H7 (cell line): ENCODE measurements at regions not wholly inside any gene's neighbourhood (a gene's known extent, or its start where the extent isn't known, plus 50 kb on each side); places are given as distances from the start of the nearest gene placed in this dataset.

ENCODE experiments used
- DNase-seq: peaks from one replicate; pipeline ENCODE4 v3.0.0; 2012
- H3K27me3 ChIP-seq: 2 replicates; pipeline ENCODE4 v1.6.0; 2011; ENCODE audit warnings: mild to moderate bottlenecking, low read length; ENCODE audit not compliant: control insufficient read depth, insufficient read depth
- H3K36me3 ChIP-seq: replicated peaks from 2 replicates; pipeline ENCODE4 v1.5.1; 2011; ENCODE audit warnings: low read length; ENCODE audit not compliant: control insufficient read depth, insufficient read depth
- H3K4me3 ChIP-seq: 2 replicates; pipeline ENCODE4 v1.5.1; 2011; ENCODE audit warnings: low read depth, mild to moderate bottlenecking, control low read depth, low read length, moderate library complexity; ENCODE audit not compliant: insufficient read depth

GRCh38 chr18:71827301-71827700 lies 716.8 kb downstream of the CBLN2 start:
- DNase-seq, result no peak
- Histone ChIP-seq H3K27me3 (no peaks in the 10 kb centered on the region), H3K36me3 (no peaks in the 10 kb centered on the region), H3K4me3 (no peak overlapping the region)

GRCh38 chr18:71815305-71815704 lies 728.8 kb downstream of the CBLN2 start:
- H3K36me3 ChIP-seq, result no peaks in the 10 kb centered on the region
- no peaks in the 10 kb centered on the region for H3K27me3 ChIP-seq
- H3K4me3 ChIP-seq, result no peak overlapping the region
- no peak for DNase-seq

GRCh38 chr18:71809711-71810110 lies 734.4 kb downstream of the CBLN2 start:
- Histone ChIP-seq H3K4me3 (no peak overlapping the region), H3K36me3 (no peaks in the 10 kb centered on the region), H3K27me3 (no peaks in the 10 kb centered on the region)
- DNase-seq, result no peak

GRCh38 chr18:71808616-71809015 lies 735.5 kb downstream of the CBLN2 start:
- Histone ChIP-seq H3K4me3 (no peak overlapping the region), H3K36me3 (no peaks in the 10 kb centered on the region), H3K27me3 (no peaks in the 10 kb centered on the region)
- no peak for DNase-seq

- DNase-seq, result no peak
- Histone ChIP-seq H3K36me3 (no peaks in the 10 kb centered on the region), H3K4me3 (no peak overlapping the region), H3K27me3 (no peaks in the 10 kb centered on the region)
Measured at GRCh38 chr18:71807586-71807985, 736.6 kb downstream of the CBLN2 start.

GRCh38 chr18:71798986-71799673 lies 745.0 kb downstream of the CBLN2 start:
- H3K4me3 ChIP-seq, result no peak overlapping the region
- H3K36me3 ChIP-seq, result no peaks in the 10 kb centered on the region
- H3K27me3 ChIP-seq, result no peaks in the 10 kb centered on the region
- no peak for DNase-seq

GRCh38 chr18:71797554-71797953 lies 746.6 kb downstream of the CBLN2 start:
- DNase-seq, result no peak

GRCh38 chr18:71784777-71785176 lies 759.4 kb downstream of the CBLN2 start:
- no peaks in the 10 kb centered on the region for H3K27me3 ChIP-seq
- no peak overlapping the region for H3K4me3 ChIP-seq
- no peaks in the 10 kb centered on the region for H3K36me3 ChIP-seq
- DNase-seq, result peak; percentile 29

More at GRCh38 chr18:71797554-71797953, 746.6 kb downstream of the CBLN2 start:
- H3K27me3 ChIP-seq, result no peaks in the 10 kb centered on the region
- H3K36me3 ChIP-seq, result no peaks in the 10 kb centered on the region
- H3K4me3 ChIP-seq, result no peak overlapping the region

GRCh38 chr18:71760541-71760940 lies 783.6 kb downstream of the CBLN2 start:
- no peaks in the 10 kb centered on the region for H3K27me3 ChIP-seq
- no peaks in the 10 kb centered on the region for H3K36me3 ChIP-seq
- no peak overlapping the region for H3K4me3 ChIP-seq
- DNase-seq, result no peak

GRCh38 chr18:71754246-71754645 lies 789.9 kb downstream of the CBLN2 start:
- no peak for DNase-seq
- H3K27me3 ChIP-seq, result no peaks in the 10 kb centered on the region
- H3K36me3 ChIP-seq, result no peaks in the 10 kb centered on the region
- H3K4me3 ChIP-seq, result no peak overlapping the region

GRCh38 chr18:71743634-71744033 lies 800.5 kb downstream of the CBLN2 start:
- H3K36me3 ChIP-seq, result no peaks in the 10 kb centered on the region
- no peak for DNase-seq
- H3K4me3 ChIP-seq, result no peak overlapping the region
- no peaks in the 10 kb centered on the region for H3K27me3 ChIP-seq

- no peaks in the 10 kb centered on the region for H3K27me3 ChIP-seq
- no peak overlapping the region for H3K4me3 ChIP-seq
- DNase-seq, result peak; percentile 1
- H3K36me3 ChIP-seq, result no peaks in the 10 kb centered on the region
Measured at GRCh38 chr18:71729611-71730010, 814.5 kb downstream of the CBLN2 start.

- Histone ChIP-seq H3K27me3 (no peaks in the 10 kb centered on the region), H3K36me3 (no peaks in the 10 kb centered on the region), H3K4me3 (no peak overlapping the region)
- DNase-seq, result no peak
Measured at GRCh38 chr18:71727909-71728308, 816.2 kb downstream of the CBLN2 start.

GRCh38 chr18:71725256-71725655 lies 818.9 kb downstream of the CBLN2 start:
- no peak for DNase-seq
- Histone ChIP-seq H3K36me3 (no peaks in the 10 kb centered on the region), H3K27me3 (no peaks in the 10 kb centered on the region), H3K4me3 (no peak overlapping the region)

- no peak for DNase-seq
- H3K27me3 ChIP-seq, result no peaks in the 10 kb centered on the region
- H3K4me3 ChIP-seq, result no peak overlapping the region
- no peaks in the 10 kb centered on the region for H3K36me3 ChIP-seq
Measured at GRCh38 chr18:71707985-71708500, 836.1 kb downstream of the CBLN2 start.

GRCh38 chr18:71707400-71707799 lies 836.7 kb downstream of the CBLN2 start:
- DNase-seq, result no peak
- H3K4me3 ChIP-seq, result no peak overlapping the region
- H3K27me3 ChIP-seq, result no peaks in the 10 kb centered on the region
- H3K36me3 ChIP-seq, result no peaks in the 10 kb centered on the region
